HG02885 (cell line): ENCODE measurements at regions not wholly inside any gene's neighbourhood (a gene's known extent, or its start where the extent isn't known, plus 50 kb on each side); places are given as distances from the start of the nearest gene placed in this dataset.

Source experiments
- ATAC-seq: cut with Tn5 transposase; IDR thresholded peaks from one replicate; pipeline ENCODE4 v1.9.1; 2021; ENCODE audit warnings: mild to moderate bottlenecking; ENCODE audit not compliant: unreplicated experiment, poor library complexity

DNA sequence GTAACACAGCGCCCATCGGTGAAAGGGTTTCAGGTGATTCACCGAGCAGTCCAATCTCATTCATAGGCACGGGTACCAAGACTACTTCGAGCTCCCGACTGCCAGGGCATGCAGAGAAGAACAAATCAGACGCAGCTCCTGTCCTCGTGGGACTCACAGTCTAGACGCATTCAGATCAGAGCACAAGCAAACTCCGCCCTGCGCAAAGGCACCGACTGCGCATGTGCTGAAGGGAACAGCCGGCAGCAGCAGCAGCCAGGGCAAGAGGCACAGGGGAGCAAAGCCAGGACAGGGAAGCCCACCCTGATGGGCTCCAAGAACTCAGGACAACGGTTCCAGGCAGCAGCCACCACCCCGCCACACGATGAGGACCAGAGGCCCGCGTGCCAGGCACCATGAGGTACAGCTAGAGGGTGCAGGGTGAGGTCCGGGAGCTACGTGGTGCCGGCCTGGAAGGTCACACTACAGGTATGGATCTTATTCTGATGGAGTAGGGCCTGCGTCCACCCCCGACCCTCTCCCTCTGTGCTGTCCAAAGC, 315.7 kb downstream of the FOXL1 start:
- ATAC-seq, result no peak

- ATAC-seq, result no peak
These were observed 316.6 kb downstream of the FOXL1 start for GRCh38 chr16:86894925-86895324.

GRCh38 chr16:86895606-86896005, 317.3 kb downstream of the FOXL1 start:
- ATAC-seq, result no peak

DNA sequence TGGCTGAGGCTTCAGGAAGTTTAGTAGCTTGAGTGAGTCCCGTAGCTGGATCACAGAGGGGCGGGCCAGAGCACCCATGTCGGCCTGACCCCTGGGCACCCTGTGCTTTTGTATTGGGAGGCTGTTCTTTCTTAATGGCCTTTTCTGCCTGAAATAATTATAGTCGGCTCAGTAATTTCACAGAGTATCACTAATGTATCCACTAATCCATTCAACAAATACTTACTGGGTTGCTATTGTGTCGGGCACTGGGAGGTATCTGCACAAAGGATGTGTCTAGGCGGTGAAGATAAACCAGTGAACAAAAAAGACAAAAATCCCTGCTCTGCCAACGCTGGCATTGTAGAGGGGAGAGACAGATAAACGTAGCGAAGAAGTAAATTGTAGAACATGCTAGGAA, 318.6 kb downstream of the FOXL1 start:
- ATAC-seq, result no peak

DNA sequence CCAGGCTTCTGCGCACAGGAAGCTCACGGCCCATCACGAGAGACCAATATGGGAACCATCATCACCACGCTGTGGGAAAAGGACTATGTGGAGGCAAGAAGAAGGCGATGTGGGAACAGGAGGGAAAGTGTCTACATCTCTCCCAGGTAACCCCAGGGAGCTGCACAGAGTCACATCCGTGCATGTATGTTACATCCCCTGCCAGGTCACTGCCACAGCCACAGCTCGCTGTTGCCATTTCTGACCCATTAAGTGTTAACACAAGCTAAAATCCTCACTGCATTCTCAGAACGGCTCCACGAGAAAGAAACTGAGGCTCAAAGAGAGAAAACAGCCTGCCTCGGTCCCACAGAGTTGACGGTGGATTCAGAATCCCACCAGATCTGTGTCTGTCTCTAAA, 319.1 kb downstream of the FOXL1 start:
- ATAC-seq, result no peak

DNA sequence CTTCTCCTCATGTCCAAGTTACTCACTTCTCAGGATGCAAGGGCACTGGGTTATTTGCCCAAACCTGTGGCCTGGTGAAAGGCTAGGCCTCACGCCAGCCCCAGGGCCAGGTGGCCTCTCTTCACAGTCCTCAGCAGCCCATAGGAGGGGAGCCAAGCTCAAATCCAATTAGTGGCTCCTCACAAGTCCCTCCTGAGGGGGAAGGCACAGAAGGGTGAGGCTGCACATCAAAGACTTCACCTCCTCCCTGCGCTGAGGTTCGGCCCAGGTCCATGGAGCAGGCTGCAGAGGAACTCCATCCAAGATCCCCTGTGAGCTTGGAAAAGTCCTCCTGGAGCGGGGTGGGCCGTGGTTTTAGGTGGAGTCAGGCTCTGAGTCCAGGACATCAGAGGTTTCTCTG, 320.0 kb downstream of the FOXL1 start:
- no peak for ATAC-seq

- ATAC-seq, result no peak
These were observed 320.8 kb downstream of the FOXL1 start for GRCh38 chr16:86899151-86899550.

GRCh38 chr16:86899757-86900156, 321.4 kb downstream of the FOXL1 start:
- no peak for ATAC-seq

- ATAC-seq, result no peak
These were observed 323.1 kb downstream of the FOXL1 start for GRCh38 chr16:86901483-86901882.

DNA sequence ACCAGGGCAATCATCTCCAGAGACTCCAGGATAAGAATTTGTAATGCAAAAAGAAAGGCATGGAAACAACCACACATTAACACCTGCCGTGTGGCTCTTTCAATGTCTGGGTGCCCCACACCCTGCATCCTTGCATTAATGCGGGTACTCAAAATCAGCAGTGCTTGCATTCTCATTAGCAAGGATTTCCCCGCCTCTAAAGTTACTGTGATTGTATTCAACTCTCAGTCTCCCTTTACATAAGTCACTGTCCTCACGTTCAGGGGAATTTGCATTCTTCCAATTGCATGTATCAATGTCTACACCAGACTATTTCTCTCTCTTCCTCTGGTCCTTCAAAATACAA, 324.3 kb downstream of the FOXL1 start:
- no peak for ATAC-seq

GRCh38 chr16:86903068-86903467, 324.7 kb downstream of the FOXL1 start:
- no peak for ATAC-seq

GRCh38 chr16:86905302-86905701, 327.0 kb downstream of the FOXL1 start:
- no peak for ATAC-seq

GRCh38 chr16:86906623-86907022, 328.3 kb downstream of the FOXL1 start:
- no peak for ATAC-seq

- no peak for ATAC-seq
These were observed 331.2 kb downstream of the FOXL1 start for GRCh38 chr16:86909359-86910160.

DNA sequence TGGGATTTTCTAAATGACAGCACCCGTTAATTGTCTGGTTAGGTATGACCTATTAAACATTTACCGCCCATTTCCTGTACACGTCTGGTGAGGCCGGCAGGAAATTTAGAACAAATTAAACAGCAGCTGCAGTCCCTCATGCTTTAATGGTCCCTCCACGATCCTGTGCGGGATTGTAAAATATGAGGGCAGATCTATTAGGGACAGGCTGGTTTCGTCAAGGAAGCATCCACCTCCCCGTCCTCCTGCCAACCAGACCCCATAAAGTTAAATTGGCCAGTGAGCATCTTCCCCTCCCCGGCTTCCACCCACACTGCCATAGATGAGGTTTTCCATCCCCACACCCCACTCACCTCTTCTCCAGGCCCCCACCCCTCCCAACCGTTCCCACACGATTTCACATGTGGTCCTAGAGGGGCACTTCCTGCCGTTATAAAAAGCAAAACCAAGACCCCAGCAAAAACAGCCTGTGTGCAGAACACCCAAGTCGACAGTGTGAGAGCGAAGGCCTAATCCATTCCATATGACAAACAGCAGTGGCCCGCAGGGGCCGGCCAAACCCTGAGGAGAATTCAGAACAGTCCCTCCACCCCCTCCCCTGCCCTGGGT, 331.9 kb downstream of the FOXL1 start:
- ATAC-seq, result no peak

DNA sequence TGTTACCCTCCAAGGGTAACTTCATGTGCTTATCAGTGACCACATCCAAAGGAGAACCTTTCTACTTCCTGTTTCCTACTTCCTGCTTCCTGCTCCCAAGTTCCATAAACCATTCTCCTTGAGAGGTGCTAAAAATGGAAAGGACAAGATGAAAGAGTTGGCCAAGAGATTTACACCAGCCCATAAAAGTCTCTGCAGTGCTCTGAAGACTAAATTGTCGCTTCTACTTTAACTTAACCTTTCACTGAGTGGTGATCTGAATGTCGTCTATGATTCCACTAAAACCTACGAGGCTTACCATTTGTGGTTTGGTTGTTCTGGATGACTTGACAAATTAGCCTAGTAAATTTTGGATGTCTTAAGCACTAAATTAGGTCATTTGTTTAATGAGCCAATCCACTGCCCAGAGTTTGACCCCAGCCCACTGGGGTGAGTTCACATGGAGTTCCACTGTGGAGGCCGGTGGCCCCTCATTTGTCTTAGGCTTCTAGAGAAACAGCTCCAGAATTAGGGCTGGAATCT, 333.1 kb downstream of the FOXL1 start:
- ATAC-seq, result no peak

DNA sequence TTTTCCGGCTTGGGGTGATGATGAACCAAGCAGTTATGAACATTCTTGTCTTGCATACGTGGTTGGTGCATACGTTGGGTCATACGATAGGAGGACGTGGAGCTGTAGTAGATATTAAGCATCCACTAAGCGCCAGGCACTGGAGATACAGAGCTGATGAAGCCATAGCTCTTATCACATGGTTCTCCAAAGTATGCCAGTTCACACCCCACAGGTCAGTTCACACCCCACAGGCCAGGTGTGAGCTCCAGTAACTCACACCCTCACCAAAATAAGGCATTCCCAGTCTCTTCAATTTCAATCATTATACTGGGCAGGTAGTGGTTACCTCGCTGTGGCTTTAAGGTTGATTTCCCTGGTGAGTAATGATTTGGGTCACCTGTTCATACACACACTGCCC, 335.5 kb downstream of the FOXL1 start:
- no peak for ATAC-seq

DNA sequence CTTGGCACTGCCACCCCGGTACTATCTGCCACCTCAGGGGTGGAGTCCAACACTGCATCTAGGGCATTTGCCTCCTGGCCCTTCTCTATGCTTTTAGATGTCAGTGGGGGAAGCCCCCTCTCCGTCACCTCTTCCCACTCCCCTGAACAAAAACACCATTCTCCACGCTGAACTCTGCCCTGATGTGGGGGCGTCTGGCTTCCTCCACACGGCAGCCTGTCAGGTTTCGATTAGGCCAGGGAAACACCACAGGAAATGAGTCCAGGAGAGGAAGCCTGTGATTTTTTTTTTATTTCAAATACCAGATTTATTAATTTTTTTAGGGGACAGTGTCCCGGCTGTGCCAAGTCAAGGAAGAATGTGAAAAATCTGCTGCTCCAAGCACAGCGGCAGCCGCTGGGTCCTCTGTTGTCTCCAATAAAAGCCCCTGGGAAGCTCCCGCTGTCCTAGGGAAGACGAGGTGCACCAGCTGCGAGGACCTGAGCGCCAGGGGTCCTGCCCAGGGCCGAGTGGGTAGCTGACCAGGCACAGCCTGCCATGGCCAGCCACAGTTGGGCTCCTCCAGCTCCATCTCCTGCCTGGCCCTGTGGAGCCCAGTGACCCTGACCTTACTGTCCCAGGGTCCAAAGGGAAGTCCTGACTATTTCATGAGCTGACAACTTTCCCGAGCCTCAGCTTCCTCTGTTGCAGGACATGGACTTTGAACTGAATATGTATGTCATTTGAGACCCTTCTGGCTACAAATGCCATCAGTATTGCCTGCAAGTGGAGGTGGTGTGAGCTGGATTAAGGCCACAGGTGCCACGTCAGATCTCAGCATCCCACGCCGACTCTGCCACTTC, 336.7 kb downstream of the FOXL1 start:
- ATAC-seq, result no peak

GRCh38 chr16:86917471-86918365, 339.4 kb downstream of the FOXL1 start:
- ATAC-seq, result no peak

GRCh38 chr16:86918637-86919036, 340.3 kb downstream of the FOXL1 start:
- no peak for ATAC-seq
